ENCODE measurements at regions not wholly inside any gene's neighbourhood (a gene's known extent, or its start where the extent isn't known, plus 50 kb on each side); places are given as distances from the start of the nearest gene placed in this dataset.

DNA sequence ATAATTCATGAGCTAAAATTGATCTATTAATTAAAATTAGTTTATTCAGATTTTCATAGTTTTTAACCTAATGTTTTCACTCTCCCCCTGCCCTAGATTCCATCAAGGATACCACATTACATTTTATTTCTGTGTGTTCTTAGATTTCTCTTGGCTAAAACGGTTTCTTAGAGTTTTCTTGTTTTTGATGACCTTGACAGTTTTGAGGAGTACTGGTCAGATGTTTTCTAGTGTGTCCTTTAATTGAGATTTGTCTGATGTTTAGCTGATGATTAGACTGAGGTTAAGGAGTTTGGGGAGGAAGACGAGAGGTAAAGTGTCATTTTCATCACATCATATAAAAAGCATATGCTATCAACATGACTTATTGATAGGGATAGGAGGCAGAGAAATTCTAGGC lies 475.9 kb downstream of the SQOR start:
- Histone ChIP-seq H3K9me3 (no peaks in the 10 kb centered on the region), H3K27ac (no peak overlapping the region), H3K4me1 (no peaks in the 10 kb centered on the region), H3K27me3 (no peaks in the 10 kb centered on the region), H3K4me3 (no peak overlapping the region), H3K36me3 (replicated peaks in 1 of 2; ENCODE audit: insufficient read depth in 1 of 2, low read depth in 2 of 2) (no peaks in the 10 kb centered on the region)
- DNase-seq (no peak), ATAC-seq (no peak)
- intact Hi-C loops (cut with DNase I) = no loop called here
- 80 to 81% methylated on average over 2 of the region's 2 CpGs for WGBS, 2 donors
- TF ChIP-seq, protein P1, sequence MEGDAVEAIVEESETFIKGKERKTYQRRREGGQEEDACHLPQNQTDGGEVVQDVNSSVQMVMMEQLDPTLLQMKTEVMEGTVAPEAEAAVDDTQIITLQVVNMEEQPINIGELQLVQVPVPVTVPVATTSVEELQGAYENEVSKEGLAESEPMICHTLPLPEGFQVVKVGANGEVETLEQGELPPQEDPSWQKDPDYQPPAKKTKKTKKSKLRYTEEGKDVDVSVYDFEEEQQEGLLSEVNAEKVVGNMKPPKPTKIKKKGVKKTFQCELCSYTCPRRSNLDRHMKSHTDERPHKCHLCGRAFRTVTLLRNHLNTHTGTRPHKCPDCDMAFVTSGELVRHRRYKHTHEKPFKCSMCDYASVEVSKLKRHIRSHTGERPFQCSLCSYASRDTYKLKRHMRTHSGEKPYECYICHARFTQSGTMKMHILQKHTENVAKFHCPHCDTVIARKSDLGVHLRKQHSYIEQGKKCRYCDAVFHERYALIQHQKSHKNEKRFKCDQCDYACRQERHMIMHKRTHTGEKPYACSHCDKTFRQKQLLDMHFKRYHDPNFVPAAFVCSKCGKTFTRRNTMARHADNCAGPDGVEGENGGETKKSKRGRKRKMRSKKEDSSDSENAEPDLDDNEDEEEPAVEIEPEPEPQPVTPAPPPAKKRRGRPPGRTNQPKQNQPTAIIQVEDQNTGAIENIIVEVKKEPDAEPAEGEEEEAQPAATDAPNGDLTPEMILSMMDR (IDR thresholded peaks at IDR 0.05) = no peak
- no peak for TF ChIP-seq POLR2A (IDR thresholded peaks at IDR 0.05)

- intact Hi-C loops (cut with DNase I) = no loop called here
- Histone ChIP-seq H3K4me1 (no peaks in the 10 kb centered on the region), H3K36me3 (replicated peaks in 1 of 2; ENCODE audit: insufficient read depth in 1 of 2, low read depth in 2 of 2) (no peaks in the 10 kb centered on the region), H3K27me3 (no peaks in the 10 kb centered on the region), H3K4me3 (no peak overlapping the region), H3K9me3 (no peaks in the 10 kb centered on the region), H3K27ac (no peak overlapping the region)
- no peak for TF ChIP-seq POLR2A (IDR thresholded peaks at IDR 0.05)
- TF ChIP-seq, protein P1 (IDR thresholded peaks at IDR 0.05) = no peak
- no peak for DNase-seq
- 54 to 70% methylated on average over 3 of the region's 3 CpGs for WGBS, 2 donors
- ATAC-seq = no peak
These were observed 476.9 kb downstream of the SQOR start for GRCh38 chr15:46111730-46112129.

DNA sequence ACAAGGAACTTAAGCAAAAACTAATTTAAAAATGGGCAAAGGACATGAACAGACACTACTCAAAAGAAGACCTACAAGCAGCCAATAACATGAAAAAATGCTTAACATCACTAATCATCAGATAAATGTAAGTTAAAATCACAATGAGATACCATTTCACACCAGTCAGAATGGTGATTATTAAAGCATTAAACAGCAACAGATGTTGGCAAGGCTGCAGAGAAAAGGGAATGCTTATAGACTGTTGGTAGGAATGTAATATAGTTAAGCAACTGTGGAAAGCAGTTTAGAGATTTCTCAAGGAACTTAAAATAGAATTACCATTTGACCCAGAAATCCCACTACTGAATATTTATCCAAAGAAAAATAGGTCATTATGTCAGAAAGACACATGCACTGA lies 482.2 kb downstream of the SQOR start:
- DNase-seq = no peak
- ATAC-seq = no peak
- Histone ChIP-seq H3K36me3 (replicated peaks in 1 of 2; ENCODE audit: insufficient read depth in 1 of 2, low read depth in 2 of 2) (no peaks in the 10 kb centered on the region), H3K27ac (no peak overlapping the region), H3K4me3 (no peak overlapping the region), H3K4me1 (no peaks in the 10 kb centered on the region), H3K27me3 (no peaks in the 10 kb centered on the region), H3K9me3 (no peaks in the 10 kb centered on the region)
- intact Hi-C loops (cut with DNase I) = no loop called here
- no peak for TF ChIP-seq POLR2A (IDR thresholded peaks at IDR 0.05)
- TF ChIP-seq, protein P1 (IDR thresholded peaks at IDR 0.05) = no peak

GRCh38 chr15:46120713-46121112 lies 485.9 kb downstream of the SQOR start:
- 88 to 90% methylated on average over 3 of the region's 3 CpGs for WGBS, 2 donors
- no peak overlapping the region for H3K27ac ChIP-seq
- no peak overlapping the region for H3K4me3 ChIP-seq
- intact Hi-C loops (cut with DNase I) = no loop called here
- no peaks in the 10 kb centered on the region for H3K27me3 ChIP-seq
- no peaks in the 10 kb centered on the region for H3K36me3 ChIP-seq (replicated peaks in 1 of 2; ENCODE audit: insufficient read depth in 1 of 2, low read depth in 2 of 2)
- DNase-seq (no peak), ATAC-seq (no peak)
- no peaks in the 10 kb centered on the region for H3K4me1 ChIP-seq
- TF ChIP-seq POLR2A (IDR thresholded peaks at IDR 0.05) = no peak
- TF ChIP-seq, protein P1 (IDR thresholded peaks at IDR 0.05) = no peak
- no peaks in the 10 kb centered on the region for H3K9me3 ChIP-seq

DNA sequence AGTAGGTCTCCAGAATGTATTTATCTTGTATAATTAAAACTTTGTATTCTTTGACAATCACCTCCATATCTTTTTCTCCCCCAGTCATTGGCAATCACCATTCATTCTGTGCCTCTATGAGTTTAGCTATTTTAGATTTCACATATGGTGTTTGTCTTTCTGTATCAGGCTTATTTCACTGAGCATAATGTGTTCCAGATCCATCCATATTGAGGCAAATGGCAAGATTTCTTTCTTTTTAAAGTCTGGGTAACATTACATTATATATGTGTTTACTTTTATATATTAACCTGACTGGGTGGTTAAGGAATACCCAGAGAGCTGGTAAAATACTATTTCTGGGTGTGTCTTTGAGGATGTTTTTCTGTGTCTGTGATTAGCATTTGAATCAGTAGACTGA lies 486.6 kb downstream of the SQOR start:
- no peak overlapping the region for H3K27ac ChIP-seq
- H3K36me3 ChIP-seq (replicated peaks in 1 of 2; ENCODE audit: insufficient read depth in 1 of 2, low read depth in 2 of 2) = no peaks in the 10 kb centered on the region
- H3K27me3 ChIP-seq = no peaks in the 10 kb centered on the region
- no peaks in the 10 kb centered on the region for H3K9me3 ChIP-seq
- H3K4me3 ChIP-seq = no peak overlapping the region
- ATAC-seq (no peak), DNase-seq (no peak)
- TF ChIP-seq, protein P1 (IDR thresholded peaks at IDR 0.05) = no peak
- no peaks in the 10 kb centered on the region for H3K4me1 ChIP-seq
- intact Hi-C loops (cut with DNase I) = no loop called here

All from body of pancreas (tissue), 4 donors.